ENCODE measurements at regions not wholly inside any gene's neighbourhood (a gene's known extent, or its start where the extent isn't known, plus 50 kb on each side); places are given as distances from the start of the nearest gene placed in this dataset.

DNA sequence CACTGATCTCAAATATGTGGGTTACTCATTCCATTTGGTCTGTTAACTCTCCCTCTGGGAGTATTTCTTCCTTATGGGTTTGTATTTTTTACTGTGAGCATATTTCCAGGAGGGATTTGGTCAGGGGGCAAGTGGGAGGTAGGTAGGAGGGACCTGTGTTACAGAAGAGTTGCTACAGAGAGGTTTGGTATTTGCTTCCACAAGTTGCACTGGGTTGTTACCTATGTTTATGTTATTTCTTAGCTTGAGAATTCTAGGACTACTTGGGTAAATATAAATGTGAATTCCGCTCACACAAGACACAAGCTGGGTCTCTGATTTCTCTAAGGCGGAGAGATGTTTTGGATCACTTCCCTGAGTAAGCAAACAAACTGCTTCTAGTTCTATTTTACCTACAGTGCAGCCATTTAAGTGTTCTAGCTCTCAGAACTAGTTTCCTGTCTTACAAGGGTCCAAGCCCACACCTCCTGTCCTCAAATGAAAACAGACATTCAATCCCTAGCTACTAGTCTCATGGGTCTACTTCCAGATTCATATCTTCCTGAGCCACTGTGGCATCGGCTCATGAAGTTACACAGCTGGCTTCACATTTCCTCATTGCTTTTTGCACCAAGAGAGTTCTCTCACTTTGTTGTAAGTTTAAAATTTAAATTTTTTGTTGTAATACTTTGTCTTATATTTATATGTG, 75.4 kb upstream of the PPP1R3C start:
- no peaks in the 10 kb centered on the region for H3K9me3 ChIP-seq
- intact Hi-C loops (cut with DNase I) = no loop called here
- no peak overlapping the region for H3K4me3 ChIP-seq
- no peak for TF ChIP-seq CTCF (IDR thresholded peaks at IDR 0.05)
- H3K4me1 ChIP-seq = peaks cover 4% of the 10 kb centered on the region
- H3K27ac ChIP-seq = no peak overlapping the region
- no peaks in the 10 kb centered on the region for H3K27me3 ChIP-seq (ENCODE audit: low read depth)
- H3K36me3 ChIP-seq = no peaks in the 10 kb centered on the region
- ATAC-seq = no peak
- DNase-seq = no peak

- no peaks in the 10 kb centered on the region for H3K27me3 ChIP-seq (ENCODE audit: low read depth)
- ATAC-seq (no peak), DNase-seq (no peak)
- no peaks in the 10 kb centered on the region for H3K36me3 ChIP-seq
- H3K4me3 ChIP-seq = no peak overlapping the region
- H3K9me3 ChIP-seq = no peaks in the 10 kb centered on the region
- no peak for TF ChIP-seq CTCF (IDR thresholded peaks at IDR 0.05)
- H3K4me1 ChIP-seq = peaks cover 4% of the 10 kb centered on the region
- no peak overlapping the region for H3K27ac ChIP-seq
- intact Hi-C loops (cut with DNase I) = no loop called here
These were observed 74.4 kb upstream of the PPP1R3C start for GRCh38 chr10:91707236-91707635.

DNA sequence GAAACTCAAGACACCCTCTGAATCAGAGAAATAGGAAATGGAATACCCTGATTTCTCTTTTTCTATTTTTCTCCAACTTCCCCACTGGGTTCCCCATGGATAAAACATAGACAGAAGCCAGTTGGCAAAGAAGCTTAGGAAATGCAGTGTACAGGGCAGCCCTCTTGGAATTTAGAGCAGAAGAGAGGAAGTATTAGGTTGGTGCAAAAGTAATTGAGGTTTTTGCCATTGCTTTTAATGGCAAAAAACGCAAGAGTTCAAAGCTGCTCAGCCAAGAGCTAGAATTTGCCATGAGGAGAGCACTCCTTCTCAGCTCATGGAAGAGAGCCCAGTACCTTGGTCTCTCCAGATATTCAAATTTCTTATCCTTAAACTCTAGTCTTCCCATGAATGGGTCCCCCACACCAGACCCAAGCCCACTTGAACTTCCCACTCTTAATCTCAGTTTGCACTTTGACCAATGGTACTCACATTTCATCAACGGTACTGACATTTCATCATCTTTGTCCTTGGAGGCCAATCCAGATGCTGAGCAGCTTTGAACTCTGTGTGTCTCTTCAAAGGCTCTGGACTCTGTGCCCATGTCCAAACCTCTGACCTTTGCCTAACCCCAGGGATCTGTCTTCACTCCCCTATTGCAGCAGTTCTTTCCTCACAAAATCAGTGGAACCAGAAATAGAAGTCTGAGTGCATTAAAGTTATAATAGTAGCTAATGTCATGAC, 73.2 kb upstream of the PPP1R3C start:
- DNase-seq = no peak
- H3K4me1 ChIP-seq = peaks cover 4% of the 10 kb centered on the region
- no peak for ATAC-seq
- no peaks in the 10 kb centered on the region for H3K27me3 ChIP-seq (ENCODE audit: low read depth)
- H3K9me3 ChIP-seq = no peaks in the 10 kb centered on the region
- no peak for TF ChIP-seq CTCF (IDR thresholded peaks at IDR 0.05)
- H3K36me3 ChIP-seq = no peaks in the 10 kb centered on the region
- no peak overlapping the region for H3K27ac ChIP-seq
- no peak overlapping the region for H3K4me3 ChIP-seq
- intact Hi-C loops (cut with DNase I) = no loop called here

DNA sequence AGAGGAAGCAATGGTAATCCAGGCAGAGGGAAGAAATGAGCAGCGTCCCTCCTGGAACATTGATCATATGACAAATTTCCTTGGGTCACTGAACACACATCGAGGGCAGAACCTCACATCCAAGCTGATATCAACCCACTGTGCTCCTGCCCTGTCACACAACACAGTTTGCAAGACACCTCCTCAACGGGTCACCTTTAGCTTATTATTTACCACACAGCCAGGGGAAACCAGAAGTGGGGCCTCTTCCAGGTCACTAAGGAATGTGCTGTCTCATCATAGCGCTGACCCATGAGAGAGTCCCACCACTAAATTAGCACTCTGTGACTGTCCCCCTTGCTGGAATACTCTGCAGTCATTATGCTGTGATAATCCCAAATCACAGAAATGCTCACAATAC, 69.7 kb upstream of the PPP1R3C start:
- no peak for TF ChIP-seq CTCF (IDR thresholded peaks at IDR 0.05)
- Histone ChIP-seq H3K27ac (no peak overlapping the region), H3K4me3 (no peak overlapping the region), H3K9me3 (no peaks in the 10 kb centered on the region), H3K36me3 (no peaks in the 10 kb centered on the region), H3K27me3 (ENCODE audit: low read depth) (no peaks in the 10 kb centered on the region), H3K4me1 (no peaks in the 10 kb centered on the region)
- ATAC-seq (no peak), DNase-seq (no peak)
- intact Hi-C loops (cut with DNase I) = no loop called here

- intact Hi-C loops (cut with DNase I) = no loop called here
- Histone ChIP-seq H3K36me3 (no peaks in the 10 kb centered on the region), H3K27me3 (ENCODE audit: low read depth) (no peaks in the 10 kb centered on the region), H3K9me3 (no peaks in the 10 kb centered on the region), H3K4me1 (no peaks in the 10 kb centered on the region), H3K4me3 (no peak overlapping the region), H3K27ac (no peak overlapping the region)
- ATAC-seq (no peak), DNase-seq (no peak)
- no peak for TF ChIP-seq CTCF (IDR thresholded peaks at IDR 0.05)
These were observed 68.0 kb upstream of the PPP1R3C start for GRCh38 chr10:91700788-91701444.
